H1 (cell line): ENCODE measurements at regions not wholly inside any gene's neighbourhood (a gene's known extent, or its start where the extent isn't known, plus 50 kb on each side); places are given as distances from the start of the nearest gene placed in this dataset.

Experiments used
- CTCF ChIA-PET: fragments of 300-600 bp; sonication (Branson Sonifier 250); formaldehyde crosslinking; loops from one replicate; lab custom pipeline; 2021; ENCODE audit not compliant: partially characterized antibody; lab: Charles Lee
- POLR2A ChIA-PET: fragments of 300-600 bp; sonication (Branson Sonifier 250); formaldehyde crosslinking; loops from one replicate; lab custom pipeline; 2021; ENCODE audit warnings: inconsistent platforms; ENCODE audit not compliant: partially characterized antibody; lab: Charles Lee
- DNase-seq, 2 experiments: peaks; one replicate each; pipeline versions ENCODE4 v3.0.0 to v3.0.0-alpha.2; 2010 to 2022; ENCODE audit warnings: low spot score in 2 of 2, low read depth in 1 of 2, mixed read lengths in 1 of 2
- FAIRE-seq: peaks from 2 replicates; lab custom pipeline; 2011; peaks lifted over from hg19 to GRCh38; lab: Jason Lieb, UNC
- H2AFZ ChIP-seq: 2 replicates; pipeline ENCODE4 v1.8.1; 2012; ENCODE audit warnings: low read length, inconsistent platforms
- H2AK5ac ChIP-seq: 2 replicates; pipeline ENCODE4 v1.6.1; 2013; ENCODE audit warnings: low read depth, low read length
- H2BK120ac ChIP-seq: replicated peaks from 2 replicates; pipeline ENCODE3; 2013; ENCODE audit warnings: low read depth, low read length, inconsistent platforms
- H2BK12ac ChIP-seq: 2 replicates; pipeline ENCODE4 v1.6.1; 2013; ENCODE audit warnings: low read depth, low read length
- H2BK15ac ChIP-seq: 2 replicates; pipeline ENCODE4 v1.6.1; 2013; ENCODE audit warnings: low read length
- H2BK20ac ChIP-seq: 2 replicates; pipeline ENCODE4 v1.6.1; 2013; ENCODE audit warnings: low read length
- H2BK5ac ChIP-seq: 2 replicates; pipeline ENCODE4 v1.6.1; 2013; ENCODE audit warnings: low read depth, low read length
- H3K14ac ChIP-seq: 2 replicates; pipeline ENCODE4 v1.6.1; 2013; ENCODE audit warnings: inconsistent platforms; ENCODE audit not compliant: insufficient read length
- H3K18ac ChIP-seq: 2 replicates; pipeline ENCODE4 v1.6.1; 2013; ENCODE audit warnings: low read length; ENCODE audit errors: extremely low read depth
- H3K23ac ChIP-seq: 2 replicates; pipeline ENCODE4 v1.6.1; 2013; ENCODE audit warnings: inconsistent platforms; ENCODE audit not compliant: insufficient read length
- H3K23me2 ChIP-seq: 2 replicates; pipeline ENCODE4 v1.6.1; 2013; ENCODE audit warnings: low read depth, low read length
- H3K27ac ChIP-seq: 2 replicates; pipeline ENCODE4 v1.6.1; 2011; ENCODE audit warnings: low read depth, low read length, inconsistent platforms
- H3K27me3 ChIP-seq, 4 experiments: replicated peaks in 1 of 4; 1 replicate in 1 of 4; 2 replicates in 3 of 4; pipeline versions ENCODE4 v1.6.1 to v1.8.1; 2011 to 2013; ENCODE audit warnings: low read length in 3 of 4, mild to moderate bottlenecking in 3 of 4, inconsistent platforms in 2 of 4, mixed read lengths in 2 of 4, moderate library complexity in 1 of 4; ENCODE audit not compliant: control insufficient read depth in 3 of 4, insufficient read depth in 3 of 4; ENCODE audit errors: extremely low read depth in 1 of 4
- H3K36me3 ChIP-seq, 4 experiments: 2 replicates each; pipeline versions ENCODE4 v1.6.1 to v1.8.1; 2011 to 2013; ENCODE audit warnings: mild to moderate bottlenecking in 4 of 4, low read length in 3 of 4, moderate library complexity in 2 of 4, control low read depth in 1 of 4, inconsistent platforms in 1 of 4; ENCODE audit not compliant: insufficient read depth in 4 of 4, control insufficient read depth in 2 of 4
- H3K4ac ChIP-seq: replicated peaks from 2 replicates; pipeline ENCODE3; 2013; ENCODE audit warnings: low read length, low read depth, mixed read lengths, inconsistent platforms; ENCODE audit not compliant: insufficient read length
- H3K4me1 ChIP-seq, 4 experiments: replicated peaks in 1 of 4; 1 replicate in 1 of 4; 2 replicates in 3 of 4; pipeline versions ENCODE4 v1.6.1 to v1.8.1; 2011 to 2013; ENCODE audit warnings: low read length in 3 of 4, inconsistent platforms in 2 of 4, mixed read lengths in 1 of 4; ENCODE audit not compliant: insufficient read depth in 4 of 4, control insufficient read depth in 3 of 4
- H3K4me2 ChIP-seq, 2 experiments: 2 replicates each; pipeline versions ENCODE4 v1.6.1 to v1.8.1; 2011 to 2013; ENCODE audit warnings: low read depth in 2 of 2, low read length in 2 of 2, control low read depth in 1 of 2, inconsistent platforms in 1 of 2, mild to moderate bottlenecking in 1 of 2; ENCODE audit not compliant: insufficient read depth in 1 of 2
- H3K4me3 ChIP-seq, 4 experiments: fragments of 200-600, 300-600 bp in 1 of 4; sonication (generic), shearing (Covaris generic), sonication (Bioruptor Twin) in 1 of 4; 2 replicates each; pipeline versions ENCODE4 v1.5.1 to v1.8.1; 2011 to 2016; ENCODE audit warnings: low read length in 4 of 4, low read depth in 3 of 4, control low read depth in 2 of 4, inconsistent platforms in 2 of 4, mild to moderate bottlenecking in 2 of 4, mixed read lengths in 1 of 4, moderate library complexity in 1 of 4; ENCODE audit not compliant: insufficient read depth in 2 of 4; ENCODE audit errors: extremely low read depth in 1 of 4
- H3K56ac ChIP-seq: replicated peaks from 2 replicates; pipeline ENCODE3; 2013; ENCODE audit warnings: low read depth, mild to moderate bottlenecking, mixed read lengths, low read length, inconsistent platforms; ENCODE audit not compliant: insufficient read length
- H3K79me1 ChIP-seq: 2 replicates; pipeline ENCODE4 v1.6.1; 2013; ENCODE audit warnings: low read depth, low read length, control low read depth
- H3K79me2 ChIP-seq, 2 experiments: 2 replicates each; pipeline versions ENCODE4 v1.6.1 to v1.8.1; 2012 to 2013; ENCODE audit warnings: low read length in 2 of 2, mild to moderate bottlenecking in 2 of 2, inconsistent platforms in 1 of 2; ENCODE audit not compliant: insufficient read depth in 2 of 2, control insufficient read depth in 1 of 2
- H3K9ac ChIP-seq, 4 experiments: replicated peaks in 1 of 4; 1 replicate in 1 of 4; 2 replicates in 3 of 4; pipeline versions ENCODE4 v1.6.1 to v1.8.1; 2011 to 2013; ENCODE audit warnings: low read depth in 3 of 4, low read length in 3 of 4, control low read depth in 2 of 4, mild to moderate bottlenecking in 2 of 4, moderate library complexity in 2 of 4, inconsistent platforms in 1 of 4; ENCODE audit errors: extremely low read depth in 1 of 4
- H3K9me3 ChIP-seq, 2 experiments: 2 replicates each; pipeline versions ENCODE4 v1.6.1 to v1.8.1; 2012 to 2013; ENCODE audit warnings: mild to moderate bottlenecking in 2 of 2, moderate library complexity in 2 of 2, control low read depth in 1 of 2, inconsistent platforms in 1 of 2, low read depth in 1 of 2, low read length in 1 of 2, mixed read lengths in 1 of 2; ENCODE audit not compliant: insufficient read depth in 2 of 2
- H4K20me1 ChIP-seq, 2 experiments: replicated peaks in 1 of 2; 2 replicates each; pipeline versions ENCODE3 to v1.8.1; 2011 to 2013; ENCODE audit warnings: inconsistent platforms in 2 of 2, low read length in 2 of 2, mild to moderate bottlenecking in 1 of 2; ENCODE audit not compliant: insufficient read depth in 2 of 2, control insufficient read depth in 1 of 2
- H4K5ac ChIP-seq: 2 replicates; pipeline ENCODE4 v1.6.1; 2013; ENCODE audit warnings: low read length, low read depth, mixed read lengths, inconsistent platforms; ENCODE audit not compliant: insufficient read length
- H4K8ac ChIP-seq: 2 replicates; pipeline ENCODE4 v1.8.0; 2013; ENCODE audit warnings: mild to moderate bottlenecking, moderate library complexity, low read length, inconsistent platforms; ENCODE audit not compliant: insufficient read depth; ENCODE audit errors: extremely low read depth
- H4K91ac ChIP-seq: replicated peaks from 2 replicates; pipeline ENCODE3; 2013; ENCODE audit warnings: low read length, mixed read lengths, inconsistent platforms; ENCODE audit not compliant: insufficient read length
- BRCA1 ChIP-seq: IDR thresholded peaks from 2 replicates; pipeline ENCODE4 v1.6.1; 2012; ENCODE audit warnings: low read depth, low read length, improper control_type of control experiment
- CHD2 ChIP-seq: IDR thresholded peaks from 2 replicates; pipeline ENCODE4 v1.6.1; 2012; ENCODE audit warnings: low read length, improper control_type of control experiment
- EZH2 ChIP-seq: fragments of 200-600 bp; sonication (generic); IDR thresholded peaks from 2 replicates; pipeline ENCODE4 v1.7.1; 2012; ENCODE audit warnings: low read depth, mild to moderate bottlenecking, moderate library complexity, low read length, inconsistent platforms; ENCODE audit not compliant: severe bottlenecking
- FOSL1 ChIP-seq: IDR thresholded peaks from 2 replicates; pipeline ENCODE4 v1.6.1; 2011; ENCODE audit warnings: mild to moderate bottlenecking, low read depth, low read length, moderate library complexity; ENCODE audit not compliant: insufficient read depth
- HDAC2 ChIP-seq, 2 experiments: fragments of 300-600 bp in 1 of 2; sonication (generic) in 1 of 2; IDR thresholded peaks; 2 replicates each; pipeline ENCODE4 v1.6.1; 2011 to 2012; ENCODE audit warnings: low read depth in 2 of 2, low read length in 2 of 2, mild to moderate bottlenecking in 2 of 2, moderate library complexity in 2 of 2, borderline replicate concordance in 1 of 2, inconsistent platforms in 1 of 2
- KDM4A ChIP-seq: IDR thresholded peaks from one replicate; pipeline ENCODE4 v1.7.1; 2012; ENCODE audit warnings: low read depth, mild to moderate bottlenecking, moderate library complexity, low read length, inconsistent platforms; ENCODE audit not compliant: severe bottlenecking
- PHF8 ChIP-seq: fragments of 200-600 bp; sonication (generic); conservative IDR thresholded peaks from 2 replicates; pipeline ENCODE4 v1.7.1; 2012; ENCODE audit warnings: low read depth, mild to moderate bottlenecking, inconsistent platforms, low read length, moderate library complexity
- POLR2A ChIP-seq, 2 experiments: IDR thresholded peaks; 1 replicate in 1 of 2; 2 replicates in 1 of 2; pipeline ENCODE4 v1.6.1; 2011; ENCODE audit warnings: low read depth in 2 of 2, low read length in 2 of 2, mild to moderate bottlenecking in 2 of 2; ENCODE audit errors: control extremely low read depth in 1 of 2
- POLR2AphosphoS5 ChIP-seq: IDR thresholded peaks from 2 replicates; pipeline ENCODE4 v1.6.1; 2011; ENCODE audit warnings: low read depth, low read length
- RAD21 ChIP-seq, 2 experiments: IDR thresholded peaks in 1 of 2; conservative IDR thresholded peaks in 1 of 2; 2 replicates each; pipeline ENCODE4 v1.6.1; 2011; ENCODE audit warnings: low read depth in 2 of 2, low read length in 2 of 2, improper control_type of control experiment in 1 of 2, inconsistent platforms in 1 of 2, mild to moderate bottlenecking in 1 of 2, moderate library complexity in 1 of 2
- SIN3A ChIP-seq, 2 experiments: IDR thresholded peaks in 1 of 2; conservative IDR thresholded peaks in 1 of 2; 2 replicates each; pipeline ENCODE4 v1.6.1; 2011 to 2012; ENCODE audit warnings: low read length in 2 of 2, improper control_type of control experiment in 1 of 2, low read depth in 1 of 2, mild to moderate bottlenecking in 1 of 2
- SIRT6 ChIP-seq: IDR thresholded peaks from one replicate; pipeline ENCODE4 v1.7.1; 2012; ENCODE audit warnings: low read length, inconsistent platforms
- SP2 ChIP-seq: IDR thresholded peaks from 2 replicates; pipeline ENCODE4 v1.6.1; 2012; ENCODE audit warnings: mild to moderate bottlenecking, low read length, inconsistent platforms
- SRF ChIP-seq: IDR thresholded peaks from 2 replicates; pipeline ENCODE4 v1.6.1; 2011; ENCODE audit warnings: mild to moderate bottlenecking, low read depth, low read length, moderate library complexity
- SUZ12 ChIP-seq: fragments of 200-600 bp; sonication (generic); IDR thresholded peaks from 2 replicates; pipeline ENCODE4 v1.6.1; 2012; ENCODE audit warnings: mild to moderate bottlenecking, inconsistent platforms, low read length, moderate library complexity, mixed read lengths
- WGBS, 2 experiments: shearing (Covaris generic) in 1 of 2; methylation state at CpG; one replicate each; pipeline versions ENCODE4 v1.1.6 to v1.1.7; 2013 to 2015; ENCODE audit warnings: low lambda C conversion rate in 2 of 2, mixed read lengths in 2 of 2, inconsistent platforms in 1 of 2, low coverage in 1 of 2, missing lambda C conversion rate in 1 of 2; ENCODE audit not compliant: insufficient replicate concordance in 2 of 2, insufficient coverage in 1 of 2, insufficient read length in 1 of 2; ENCODE audit errors: extremely low coverage in 1 of 2, missing lambda C conversion rate in 1 of 2; 5-methylcytosine and 5-hydroxymethylcytosine counted together

DNA sequence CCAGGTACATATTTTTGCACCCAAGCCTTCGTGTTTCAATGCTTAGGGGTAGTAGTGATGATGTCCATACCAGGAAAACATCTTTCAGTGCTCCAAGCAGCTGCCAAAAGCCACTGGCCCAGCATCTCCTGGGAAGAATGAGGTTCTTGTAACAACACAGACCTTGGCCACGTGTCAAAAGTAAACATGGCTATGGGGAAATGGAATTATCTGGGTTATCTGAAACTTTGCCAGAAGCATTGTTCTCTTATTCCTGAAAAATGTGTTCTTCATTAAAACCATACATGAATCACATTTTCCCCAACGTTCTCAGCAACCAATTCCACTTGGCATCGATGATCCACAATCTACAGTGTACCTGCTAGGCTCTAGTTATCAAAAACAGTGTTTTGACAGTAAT is 524.2 kb upstream of the EEF2KMT start:
- no peaks in the 10 kb centered on the region for H3K79me2 ChIP-seq
- H4K20me1 ChIP-seq: no peaks in the 10 kb centered on the region
- no peak overlapping the region for H3K56ac ChIP-seq
- H3K4me2 ChIP-seq: no peak overlapping the region
- H3K9ac ChIP-seq: no peak overlapping the region
- H3K4me3 ChIP-seq: no peak overlapping the region
- no peak overlapping the region for H2BK5ac ChIP-seq
- no peak overlapping the region for H3K14ac ChIP-seq
- WGBS, 2 experiments: 91% methylated on average over 4 of the region's 4 CpGs; no CpG with 5 or more reads in 1 of the 2 experiments
- DNase-seq: no peak
- no peak overlapping the region for H3K23ac ChIP-seq
- no peaks in the 10 kb centered on the region for H3K4me1 ChIP-seq
- no peaks in the 10 kb centered on the region; the same call in 1 of the 2 replicates for H3K79me1 ChIP-seq
- H2BK20ac ChIP-seq: no peak overlapping the region
- no peak overlapping the region for H4K8ac ChIP-seq
- no peak overlapping the region for H2BK12ac ChIP-seq
- H2AK5ac ChIP-seq: no peak overlapping the region
- no peak overlapping the region for H4K91ac ChIP-seq
- no peaks in the 10 kb centered on the region for H3K9me3 ChIP-seq
- FAIRE-seq: no peak
- no peak overlapping the region for H3K27ac ChIP-seq
- no peaks in the 10 kb centered on the region for H3K36me3 ChIP-seq
- H3K23me2 ChIP-seq: no peaks in the 10 kb centered on the region
- POLR2A ChIA-PET: no interaction called here
- no peak overlapping the region for H2BK120ac ChIP-seq
- H3K4ac ChIP-seq: no peak overlapping the region
- CTCF ChIA-PET: no interaction called here
- H2AFZ ChIP-seq: no peak overlapping the region
- H2BK15ac ChIP-seq: no peak overlapping the region
- H3K18ac ChIP-seq: no peak overlapping the region
- no peak overlapping the region for H4K5ac ChIP-seq
- no peaks in the 10 kb centered on the region for H3K27me3 ChIP-seq
- TF ChIP-seq SRF (no peak), POLR2A (IDR thresholded peaks at IDR 0.05; ENCODE audit: control extremely low read depth in 1 of 2, low read depth in 2 of 2, low read length in 2 of 2) (no peak), SP2 (no peak), EZH2 (no peak), KDM4A (no peak), FOSL1 (no peak), SIN3A (conservative IDR thresholded peaks at IDR 0.05 in 1 of 2, IDR thresholded peaks at IDR 0.05 in 1 of 2; ENCODE audit: low read depth in 1 of 2, low read length in 2 of 2) (no peak), SIRT6 (no peak), BRCA1 (no peak), RAD21 (IDR thresholded peaks at IDR 0.05 in 1 of 2, conservative IDR thresholded peaks at IDR 0.05 in 1 of 2; ENCODE audit: low read depth in 2 of 2, low read length in 2 of 2) (no peak), CHD2 (no peak), POLR2AphosphoS5 (no peak), PHF8 (no peak), HDAC2 (IDR thresholded peaks at IDR 0.05; ENCODE audit: borderline replicate concordance in 1 of 2, low read depth in 2 of 2, low read length in 2 of 2) (no peak), SUZ12 (no peak)
